WERI-Rb-1 (cell line): ENCODE measurements at regions not wholly inside any gene's neighbourhood (a gene's known extent, or its start where the extent isn't known, plus 50 kb on each side); places are given as distances from the start of the nearest gene placed in this dataset.

Experiments
- DNase-seq: peaks from one replicate; pipeline ENCODE4 v3.0.0-alpha.2; 2020
- H3K27ac ChIP-seq: fragments of 250-450 bp; sonication (Bioruptor Pico); 2 replicates; pipeline ENCODE4 v1.5.1; 2020; ENCODE audit warnings: mild to moderate bottlenecking, moderate library complexity
- H3K27me3 ChIP-seq: fragments of 250-450 bp; sonication (Bioruptor Pico); 2 replicates; pipeline ENCODE4 v1.5.1; 2021; ENCODE audit warnings: mild to moderate bottlenecking, low read depth, moderate library complexity; ENCODE audit not compliant: insufficient read depth, severe bottlenecking
- H3K36me3 ChIP-seq: fragments of 250-450 bp; sonication (Bioruptor Pico); 2 replicates; pipeline ENCODE4 v1.5.1; 2020; ENCODE audit warnings: mild to moderate bottlenecking, moderate library complexity
- H3K4me3 ChIP-seq: 2 replicates; pipeline ENCODE4 v1.5.1; 2011; ENCODE audit warnings: low read depth, mild to moderate bottlenecking, control low read depth, low read length
- H3K9me3 ChIP-seq: fragments of 250-450 bp; sonication (Bioruptor Pico); 2 replicates; pipeline ENCODE4 v1.5.1; 2021; ENCODE audit warnings: mild to moderate bottlenecking, moderate library complexity; ENCODE audit not compliant: severe bottlenecking
- CTCF ChIP-seq: IDR thresholded peaks from 2 replicates; pipeline ENCODE4 v1.5.1; 2011; ENCODE audit warnings: low read depth, mild to moderate bottlenecking, control low read depth, inconsistent platforms, low read length

- no peak overlapping the region for H3K4me3 ChIP-seq
- no peaks in the 10 kb centered on the region for H3K36me3 ChIP-seq
- no peak for TF ChIP-seq CTCF
- no peaks in the 10 kb centered on the region for H3K9me3 ChIP-seq
- DNase-seq, result no peak
- H3K27ac ChIP-seq, result no peak overlapping the region
- no peaks in the 10 kb centered on the region for H3K27me3 ChIP-seq
Observed at GRCh38 chr22:46055911-46056545, 79.1 kb upstream of the WNT7B start.

GRCh38 chr22:46056546-46057245 is 79.7 kb upstream of the WNT7B start:
- no peaks in the 10 kb centered on the region for H3K27me3 ChIP-seq
- no peaks in the 10 kb centered on the region for H3K9me3 ChIP-seq
- no peak for TF ChIP-seq CTCF
- DNase-seq, result no peak
- H3K4me3 ChIP-seq, result no peak overlapping the region
- no peaks in the 10 kb centered on the region for H3K36me3 ChIP-seq
- no peak overlapping the region for H3K27ac ChIP-seq

- Histone ChIP-seq H3K4me3 (no peak overlapping the region), H3K9me3 (no peaks in the 10 kb centered on the region), H3K36me3 (no peaks in the 10 kb centered on the region), H3K27me3 (no peaks in the 10 kb centered on the region), H3K27ac (no peak overlapping the region)
- DNase-seq, result no peak
- TF ChIP-seq CTCF, result no peak
Observed at GRCh38 chr22:46057246-46058090, 80.5 kb upstream of the WNT7B start.

- TF ChIP-seq CTCF, result no peak
- Histone ChIP-seq H3K27ac (no peak overlapping the region), H3K36me3 (no peaks in the 10 kb centered on the region), H3K27me3 (no peaks in the 10 kb centered on the region), H3K9me3 (no peaks in the 10 kb centered on the region), H3K4me3 (no peak overlapping the region)
- no peak for DNase-seq
Observed at GRCh38 chr22:46058091-46058420, 81.1 kb upstream of the WNT7B start.

GRCh38 chr22:46058591-46059519 is 81.9 kb upstream of the WNT7B start:
- no peak overlapping the region for H3K27ac ChIP-seq
- no peaks in the 10 kb centered on the region for H3K27me3 ChIP-seq
- DNase-seq, result no peak
- no peak for TF ChIP-seq CTCF
- no peak overlapping the region for H3K4me3 ChIP-seq
- H3K36me3 ChIP-seq, result no peaks in the 10 kb centered on the region
- H3K9me3 ChIP-seq, result no peaks in the 10 kb centered on the region
